ENCODE measurements at regions not wholly inside any gene's neighbourhood (a gene's known extent, or its start where the extent isn't known, plus 50 kb on each side); places are given as distances from the start of the nearest gene placed in this dataset.

GRCh38 chr2:217304582-217304981, 444.7 kb upstream of the TNP1 start:
- no peak overlapping the region for H3K4ac ChIP-seq (ENCODE audit: low read length)
- H4K91ac ChIP-seq (ENCODE audit: low read depth, low read length, poor library complexity), result no peak overlapping the region
- H2BK15ac ChIP-seq (ENCODE audit: low read length), result no peak overlapping the region
- H3K4me1 ChIP-seq (ENCODE audit: control insufficient read depth in 2 of 2, insufficient read depth in 1 of 2, low read depth in 1 of 2, low read length in 2 of 2), result no peaks in the 10 kb centered on the region
- H2BK120ac ChIP-seq (ENCODE audit: low read depth, low read length), result no peak overlapping the region
- no peak overlapping the region for H4K8ac ChIP-seq (ENCODE audit: low read depth, low read length)
- H3K18ac ChIP-seq (ENCODE audit: low read length), result no peak overlapping the region
- H3K4me2 ChIP-seq (ENCODE audit: insufficient read depth, low read length, poor library complexity, severe bottlenecking), result no peak overlapping the region
- H3K36me3 ChIP-seq (replicated peaks in 1 of 2; ENCODE audit: control insufficient read depth in 2 of 2, insufficient read depth in 2 of 2, low read length in 2 of 2), result no peaks in the 10 kb centered on the region
- no peak overlapping the region for H3K23ac ChIP-seq (ENCODE audit: low read depth, low read length, poor library complexity)
- H3K79me1 ChIP-seq (ENCODE audit: low read depth, low read length), result no peaks in the 10 kb centered on the region
- no peaks in the 10 kb centered on the region for H3K27me3 ChIP-seq (ENCODE audit: control insufficient read depth in 3 of 3, insufficient read depth in 3 of 3, low read depth in 1 of 3, low read length in 3 of 3)
- peaks cover 3 to 7% of the 10 kb centered on the region in 2 donors for H3K9me3 ChIP-seq (replicated peaks in 1 of 2; ENCODE audit: control insufficient read depth in 2 of 2, insufficient read depth in 1 of 2, low read depth in 1 of 2, low read length in 2 of 2)
- no peak overlapping the region for H2AK5ac ChIP-seq (ENCODE audit: low read depth, low read length)
- H2AFZ ChIP-seq (ENCODE audit: low read length), result no peak overlapping the region
- DNase-seq (ENCODE audit: low spot score), result no peak
- no peak overlapping the region for H2BK5ac ChIP-seq (ENCODE audit: low read length)
- H2BK12ac ChIP-seq (ENCODE audit: low read length), result no peak overlapping the region
- no peak overlapping the region for H3K27ac ChIP-seq (replicated peaks; ENCODE audit: low read length)
- no peak overlapping the region for H3K14ac ChIP-seq (ENCODE audit: low read length)
- no peak overlapping the region for H3K4me3 ChIP-seq (ENCODE audit: low read length in 2 of 2)
- H3K9ac ChIP-seq (ENCODE audit: low read depth, low read length, poor library complexity), result no peak overlapping the region

- Histone ChIP-seq H4K8ac (ENCODE audit: low read depth, low read length) (no peak overlapping the region), H3K14ac (ENCODE audit: low read length) (no peak overlapping the region), H3K23ac (ENCODE audit: low read depth, low read length, poor library complexity) (no peak overlapping the region), H3K9me3 (replicated peaks in 1 of 2; ENCODE audit: control insufficient read depth in 2 of 2, insufficient read depth in 1 of 2, low read depth in 1 of 2, low read length in 2 of 2) (peaks cover 0 to 3% of the 10 kb centered on the region in 2 donors), H2BK5ac (ENCODE audit: low read length) (no peak overlapping the region), H3K27ac (replicated peaks; ENCODE audit: low read length) (no peak overlapping the region), H3K4me1 (ENCODE audit: control insufficient read depth in 2 of 2, insufficient read depth in 1 of 2, low read depth in 1 of 2, low read length in 2 of 2) (peaks cover 0 to 2% of the 10 kb centered on the region in 2 donors), H3K4ac (ENCODE audit: low read length) (no peak overlapping the region), H3K4me2 (ENCODE audit: insufficient read depth, low read length, poor library complexity, severe bottlenecking) (no peak overlapping the region), H3K9ac (ENCODE audit: low read depth, low read length, poor library complexity) (peak overlapping the region; percentile 24), H2BK12ac (ENCODE audit: low read length) (no peak overlapping the region), H3K27me3 (ENCODE audit: control insufficient read depth in 3 of 3, insufficient read depth in 3 of 3, low read depth in 1 of 3, low read length in 3 of 3) (no peaks in the 10 kb centered on the region), H2BK15ac (ENCODE audit: low read length) (no peak overlapping the region), H3K4me3 (ENCODE audit: low read length in 2 of 2) (no peak overlapping the region), H2AFZ (ENCODE audit: low read length) (no peak overlapping the region), H2AK5ac (ENCODE audit: low read depth, low read length) (no peak overlapping the region), H2BK120ac (ENCODE audit: low read depth, low read length) (no peak overlapping the region), H3K18ac (ENCODE audit: low read length) (peak overlapping the region; percentile 63), H4K91ac (ENCODE audit: low read depth, low read length, poor library complexity) (no peak overlapping the region), H3K79me1 (ENCODE audit: low read depth, low read length) (no peaks in the 10 kb centered on the region), H3K36me3 (replicated peaks in 1 of 2; ENCODE audit: control insufficient read depth in 2 of 2, insufficient read depth in 2 of 2, low read length in 2 of 2) (no peaks in the 10 kb centered on the region)
- WGBS, 2 donors (ENCODE audit: extremely low coverage in 2 of 2, insufficient read length in 2 of 2, insufficient replicate concordance in 1 of 2), result no CpG with 5 or more reads among the region's 3 CpGs
- DNase-seq (ENCODE audit: low spot score), result no peak
Measured at GRCh38 chr2:217302856-217303255, 443.0 kb upstream of the TNP1 start.

GRCh38 chr2:217301142-217301925, 441.5 kb upstream of the TNP1 start:
- WGBS, 2 donors (ENCODE audit: extremely low coverage in 2 of 2, insufficient read length in 2 of 2, insufficient replicate concordance in 1 of 2), result no CpG with 5 or more reads among the region's 4 CpGs
- Histone ChIP-seq H2BK12ac (ENCODE audit: low read length) (no peak overlapping the region), H3K4me1 (ENCODE audit: control insufficient read depth in 2 of 2, insufficient read depth in 1 of 2, low read depth in 1 of 2, low read length in 2 of 2) (peaks cover 0 to 2% of the 10 kb centered on the region in 2 donors), H3K36me3 (replicated peaks in 1 of 2; ENCODE audit: control insufficient read depth in 2 of 2, insufficient read depth in 2 of 2, low read length in 2 of 2) (no peaks in the 10 kb centered on the region), H2BK15ac (ENCODE audit: low read length) (no peak overlapping the region), H4K91ac (ENCODE audit: low read depth, low read length, poor library complexity) (no peak overlapping the region), H3K79me1 (ENCODE audit: low read depth, low read length) (no peaks in the 10 kb centered on the region), H3K18ac (ENCODE audit: low read length) (peak overlapping the region; percentile 68), H2AFZ (ENCODE audit: low read length) (no peak overlapping the region), H3K4me2 (ENCODE audit: insufficient read depth, low read length, poor library complexity, severe bottlenecking) (no peak overlapping the region), H2BK120ac (ENCODE audit: low read depth, low read length) (no peak overlapping the region), H4K8ac (ENCODE audit: low read depth, low read length) (no peak overlapping the region), H3K23ac (ENCODE audit: low read depth, low read length, poor library complexity) (no peak overlapping the region), H3K4ac (ENCODE audit: low read length) (no peak overlapping the region), H3K9ac (ENCODE audit: low read depth, low read length, poor library complexity) (no peak overlapping the region), H2BK5ac (ENCODE audit: low read length) (no peak overlapping the region), H3K4me3 (ENCODE audit: low read length in 2 of 2) (peak overlapping the region in 1 of 2 donors; percentile 45), H3K14ac (ENCODE audit: low read length) (no peak overlapping the region), H2AK5ac (ENCODE audit: low read depth, low read length) (no peak overlapping the region), H3K27ac (replicated peaks; ENCODE audit: low read length) (no peak overlapping the region), H3K9me3 (replicated peaks in 1 of 2; ENCODE audit: control insufficient read depth in 2 of 2, insufficient read depth in 1 of 2, low read depth in 1 of 2, low read length in 2 of 2) (peaks cover 0 to 14% of the 10 kb centered on the region in 2 donors), H3K27me3 (ENCODE audit: control insufficient read depth in 3 of 3, insufficient read depth in 3 of 3, low read depth in 1 of 3, low read length in 3 of 3) (no peaks in the 10 kb centered on the region)
- DNase-seq (ENCODE audit: low spot score), result no peak

- H3K27ac ChIP-seq (replicated peaks; ENCODE audit: low read length), result no peak overlapping the region
- H2BK15ac ChIP-seq (ENCODE audit: low read length), result no peak overlapping the region
Measured at GRCh38 chr2:217299590-217299989, 439.7 kb upstream of the TNP1 start.

More at GRCh38 chr2:217299590-217299989, 439.7 kb upstream of the TNP1 start:
- Histone ChIP-seq H3K4me2 (ENCODE audit: insufficient read depth, low read length, poor library complexity, severe bottlenecking) (no peak overlapping the region), H3K9me3 (replicated peaks in 1 of 2; ENCODE audit: control insufficient read depth in 2 of 2, insufficient read depth in 1 of 2, low read depth in 1 of 2, low read length in 2 of 2) (peaks cover 0 to 21% of the 10 kb centered on the region in 2 donors), H2BK12ac (ENCODE audit: low read length) (no peak overlapping the region), H3K36me3 (replicated peaks in 1 of 2; ENCODE audit: control insufficient read depth in 2 of 2, insufficient read depth in 2 of 2, low read length in 2 of 2) (no peaks in the 10 kb centered on the region), H2BK120ac (ENCODE audit: low read depth, low read length) (no peak overlapping the region), H3K14ac (ENCODE audit: low read length) (no peak overlapping the region), H2BK5ac (ENCODE audit: low read length) (no peak overlapping the region), H3K4ac (ENCODE audit: low read length) (no peak overlapping the region), H3K27me3 (ENCODE audit: control insufficient read depth in 3 of 3, insufficient read depth in 3 of 3, low read depth in 1 of 3, low read length in 3 of 3) (no peaks in the 10 kb centered on the region), H2AK5ac (ENCODE audit: low read depth, low read length) (no peak overlapping the region), H4K91ac (ENCODE audit: low read depth, low read length, poor library complexity) (no peak overlapping the region), H3K18ac (ENCODE audit: low read length) (no peak overlapping the region), H2AFZ (ENCODE audit: low read length) (peak overlapping the region; percentile 27), H4K8ac (ENCODE audit: low read depth, low read length) (no peak overlapping the region), H3K79me1 (ENCODE audit: low read depth, low read length) (no peaks in the 10 kb centered on the region), H3K9ac (ENCODE audit: low read depth, low read length, poor library complexity) (no peak overlapping the region), H3K23ac (ENCODE audit: low read depth, low read length, poor library complexity) (no peak overlapping the region), H3K4me3 (ENCODE audit: low read length in 2 of 2) (no peak overlapping the region), H3K4me1 (ENCODE audit: control insufficient read depth in 2 of 2, insufficient read depth in 1 of 2, low read depth in 1 of 2, low read length in 2 of 2) (peaks cover 0 to 2% of the 10 kb centered on the region in 2 donors)
- no peak for DNase-seq (ENCODE audit: low spot score)
- WGBS, 2 donors (ENCODE audit: extremely low coverage in 2 of 2, insufficient read length in 2 of 2, insufficient replicate concordance in 1 of 2), result no CpG with 5 or more reads among the region's 1 CpG

Measured in neuronal stem cell (in vitro differentiated cells).